Eye (tissue), 1 donor: ENCODE measurements at regions not wholly inside any gene's neighbourhood (a gene's known extent, or its start where the extent isn't known, plus 50 kb on each side); places are given as distances from the start of the nearest gene placed in this dataset.

Experiments
- DNase-seq: peaks from one replicate; pipeline ENCODE4 v3.0.0-alpha.2; 2015

- DNase-seq, result no peak
Measured at GRCh38 chr15:54719325-54719724, 477.4 kb downstream of the RSL24D1 start.

- no peak for DNase-seq
Measured at GRCh38 chr15:54707805-54708752, 488.7 kb downstream of the RSL24D1 start.

- no peak for DNase-seq
Measured at GRCh38 chr15:54687628-54688027, 509.1 kb downstream of the RSL24D1 start.
